Neural cell (in vitro differentiated cells): ENCODE measurements at regions not wholly inside any gene's neighbourhood (a gene's known extent, or its start where the extent isn't known, plus 50 kb on each side); places are given as distances from the start of the nearest gene placed in this dataset.

Source experiments
- CTCF ChIP-seq: fragments of 450-650 bp; IDR thresholded peaks from 2 replicates; pipeline ENCODE4 v1.5.1; 2014; ENCODE audit warnings: antibody characterized with exemption, mild to moderate bottlenecking, moderate library complexity; ENCODE audit not compliant: poor library complexity, severe bottlenecking
- SMC3 ChIP-seq: fragments of 450-650 bp; conservative IDR thresholded peaks from 2 replicates; pipeline ENCODE4 v1.6.1; 2014; ENCODE audit warnings: antibody characterized with exemption, mild to moderate bottlenecking, moderate library complexity; ENCODE audit not compliant: poor library complexity

GRCh38 chr21:27077501-27077900 lies 110.6 kb upstream of the ADAMTS5 start:
- no peak for TF ChIP-seq SMC3
- no peak for TF ChIP-seq CTCF
